ENCODE measurements at regions not wholly inside any gene's neighbourhood (a gene's known extent, or its start where the extent isn't known, plus 50 kb on each side); places are given as distances from the start of the nearest gene placed in this dataset.

DNA sequence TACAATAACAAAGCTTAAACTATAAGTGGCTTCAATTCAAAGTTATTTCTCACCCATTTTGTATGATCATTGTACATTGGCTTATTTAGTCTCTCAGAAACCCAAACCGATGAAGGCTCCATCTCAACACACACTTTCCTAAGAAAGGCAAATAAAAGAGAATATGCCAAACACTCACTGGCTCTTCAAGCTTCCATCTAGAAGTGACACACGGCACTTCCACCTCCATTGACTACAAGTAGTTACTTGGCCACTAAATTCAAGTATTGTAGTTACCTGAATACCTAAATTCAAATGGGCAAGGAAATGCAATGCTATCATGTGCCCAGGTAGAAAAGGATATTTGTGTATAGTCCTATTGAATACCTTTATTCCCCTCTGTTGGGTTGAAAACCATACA, 170.6 kb downstream of the OGFRL1 start:
- H3K4me3 ChIP-seq, result no peak overlapping the region
- H3K9me3 ChIP-seq (replicated peaks in 1 of 3), result no peaks in the 10 kb centered on the region
- H3K4me1 ChIP-seq (replicated peaks in 1 of 2), result no peaks in the 10 kb centered on the region
- peaks cover 0 to 3% of the 10 kb centered on the region in 2 donors for H3K36me3 ChIP-seq (replicated peaks in 1 of 2)
- H3K27ac ChIP-seq, result no peak overlapping the region
- intact Hi-C loops (cut with DNase I), result no loop called here
- TF ChIP-seq POLR2A (IDR thresholded peaks at IDR 0.05), result no peak
- TF ChIP-seq, protein P1, sequence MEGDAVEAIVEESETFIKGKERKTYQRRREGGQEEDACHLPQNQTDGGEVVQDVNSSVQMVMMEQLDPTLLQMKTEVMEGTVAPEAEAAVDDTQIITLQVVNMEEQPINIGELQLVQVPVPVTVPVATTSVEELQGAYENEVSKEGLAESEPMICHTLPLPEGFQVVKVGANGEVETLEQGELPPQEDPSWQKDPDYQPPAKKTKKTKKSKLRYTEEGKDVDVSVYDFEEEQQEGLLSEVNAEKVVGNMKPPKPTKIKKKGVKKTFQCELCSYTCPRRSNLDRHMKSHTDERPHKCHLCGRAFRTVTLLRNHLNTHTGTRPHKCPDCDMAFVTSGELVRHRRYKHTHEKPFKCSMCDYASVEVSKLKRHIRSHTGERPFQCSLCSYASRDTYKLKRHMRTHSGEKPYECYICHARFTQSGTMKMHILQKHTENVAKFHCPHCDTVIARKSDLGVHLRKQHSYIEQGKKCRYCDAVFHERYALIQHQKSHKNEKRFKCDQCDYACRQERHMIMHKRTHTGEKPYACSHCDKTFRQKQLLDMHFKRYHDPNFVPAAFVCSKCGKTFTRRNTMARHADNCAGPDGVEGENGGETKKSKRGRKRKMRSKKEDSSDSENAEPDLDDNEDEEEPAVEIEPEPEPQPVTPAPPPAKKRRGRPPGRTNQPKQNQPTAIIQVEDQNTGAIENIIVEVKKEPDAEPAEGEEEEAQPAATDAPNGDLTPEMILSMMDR (IDR thresholded peaks at IDR 0.05), result no peak
- no peaks in the 10 kb centered on the region for H3K27me3 ChIP-seq
- WGBS, 4 donors, result 81 to 86% (median 83%) methylated on average over 2 of the region's 2 CpGs
- no peak for DNase-seq

DNA sequence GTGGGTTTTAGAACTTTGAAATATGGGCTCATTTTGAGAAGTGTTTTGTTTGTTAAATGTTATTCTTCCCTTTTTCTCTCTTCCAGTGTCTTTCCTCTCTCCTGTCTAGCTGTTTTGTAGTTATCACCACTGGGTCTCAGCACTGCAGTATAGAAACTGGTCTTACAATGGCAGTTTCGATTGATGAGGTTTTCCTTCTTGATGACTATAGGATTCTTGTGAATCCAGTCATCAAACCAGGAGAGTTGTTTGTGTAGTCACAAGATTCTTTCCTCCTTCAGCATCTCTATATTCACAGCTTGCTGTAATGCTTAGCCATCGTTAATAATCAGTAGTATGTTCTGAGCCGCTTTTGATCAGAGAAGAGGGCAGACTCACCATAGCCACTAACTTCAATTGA, 172.3 kb downstream of the OGFRL1 start:
- Histone ChIP-seq H3K36me3 (replicated peaks in 1 of 2) (peaks cover 0 to 3% of the 10 kb centered on the region in 2 donors), H3K27me3 (no peaks in the 10 kb centered on the region), H3K27ac (no peak overlapping the region), H3K4me1 (replicated peaks in 1 of 2) (no peaks in the 10 kb centered on the region), H3K9me3 (replicated peaks in 1 of 3) (no peaks in the 10 kb centered on the region), H3K4me3 (no peak overlapping the region)
- intact Hi-C loops (cut with DNase I), result no loop called here
- WGBS, 4 donors, result 65 to 78% (median 71%) methylated on average over 3 of the region's 3 CpGs
- TF ChIP-seq POLR2A (IDR thresholded peaks at IDR 0.05), result no peak
- TF ChIP-seq, protein P1 (IDR thresholded peaks at IDR 0.05), result no peak
- no peak for DNase-seq

DNA sequence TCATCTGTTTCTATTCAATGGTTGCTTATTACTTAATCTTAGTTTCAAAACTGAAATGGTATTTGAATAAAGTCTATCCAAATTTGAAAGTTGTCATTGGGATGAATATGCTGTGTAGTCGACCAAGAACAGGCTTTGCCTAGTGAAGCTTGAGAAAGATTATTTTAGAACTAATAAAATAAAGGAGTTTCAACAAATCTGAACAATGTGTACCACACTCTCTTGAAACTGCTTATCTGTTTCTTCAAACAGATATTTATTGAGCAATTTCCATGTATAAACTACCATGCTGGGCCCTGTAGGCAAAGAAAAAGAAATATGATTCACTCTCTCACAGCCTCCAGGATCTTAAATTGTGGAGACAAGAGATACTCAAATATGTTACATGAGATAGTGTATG, 174.4 kb downstream of the OGFRL1 start:
- no peak for DNase-seq
- 54 to 67% (median 65%) methylated on average over 1 of the region's 1 CpG for WGBS, 4 donors
- TF ChIP-seq, protein P1 (IDR thresholded peaks at IDR 0.05), result no peak
- no peak for TF ChIP-seq POLR2A (IDR thresholded peaks at IDR 0.05)
- Histone ChIP-seq H3K27ac (no peak overlapping the region), H3K4me3 (no peak overlapping the region), H3K27me3 (no peaks in the 10 kb centered on the region), H3K4me1 (replicated peaks in 1 of 2) (no peaks in the 10 kb centered on the region), H3K36me3 (replicated peaks in 1 of 2) (peaks cover 0 to 3% of the 10 kb centered on the region in 2 donors), H3K9me3 (replicated peaks in 1 of 3) (no peaks in the 10 kb centered on the region)
- intact Hi-C loops (cut with DNase I), result no loop called here

DNA sequence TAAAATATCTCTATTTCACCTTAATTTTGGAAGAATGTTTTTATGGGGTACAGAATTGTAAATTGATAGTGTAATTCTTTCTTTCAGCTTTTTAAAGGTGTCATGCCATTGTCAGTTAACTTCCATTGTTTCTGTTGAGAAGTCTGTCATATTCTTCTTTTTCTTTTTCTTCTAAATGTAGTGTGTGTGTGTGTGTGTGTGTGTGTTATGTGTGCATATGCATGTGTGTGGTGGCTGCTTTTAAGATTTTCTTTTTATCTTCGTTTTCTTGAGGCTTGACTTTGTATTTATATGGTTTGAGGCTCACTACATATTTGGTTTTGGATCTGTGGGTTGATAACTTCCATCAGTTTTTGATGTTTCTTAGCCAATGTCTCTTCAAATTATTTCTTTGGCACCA, 176.5 kb downstream of the OGFRL1 start:
- H3K4me1 ChIP-seq (replicated peaks in 1 of 2), result no peaks in the 10 kb centered on the region
- no peak overlapping the region for H3K4me3 ChIP-seq
- H3K9me3 ChIP-seq (replicated peaks in 1 of 3), result no peaks in the 10 kb centered on the region
- DNase-seq, result no peak
- no peak overlapping the region for H3K27ac ChIP-seq
- intact Hi-C loops (cut with DNase I), result no loop called here
- no peaks in the 10 kb centered on the region for H3K36me3 ChIP-seq (replicated peaks in 1 of 2)
- no peaks in the 10 kb centered on the region for H3K27me3 ChIP-seq
- 21 to 37% (median 32%) methylated on average over 1 of the region's 1 CpG for WGBS, 4 donors
- TF ChIP-seq, protein P1 (IDR thresholded peaks at IDR 0.05), result no peak
